H1 (cell line): ENCODE measurements at regions not wholly inside any gene's neighbourhood (a gene's known extent, or its start where the extent isn't known, plus 50 kb on each side); places are given as distances from the start of the nearest gene placed in this dataset.

Experiments
- CHD1 ChIP-seq: IDR thresholded peaks from 2 replicates; pipeline ENCODE4 v1.6.1; 2012; ENCODE audit warnings: low read depth, low read length, improper control_type of control experiment
- CHD2 ChIP-seq: IDR thresholded peaks from 2 replicates; pipeline ENCODE4 v1.6.1; 2012; ENCODE audit warnings: low read length, improper control_type of control experiment
- KDM1A ChIP-seq: fragments of 200-600, 300-600 bp; sonication (generic); IDR thresholded peaks from 2 replicates; pipeline ENCODE4 v1.7.1; 2016; ENCODE audit warnings: mild to moderate bottlenecking, low read length, borderline replicate concordance
- SP2 ChIP-seq: IDR thresholded peaks from 2 replicates; pipeline ENCODE4 v1.6.1; 2012; ENCODE audit warnings: mild to moderate bottlenecking, low read length, inconsistent platforms
- SRF ChIP-seq: IDR thresholded peaks from 2 replicates; pipeline ENCODE4 v1.6.1; 2011; ENCODE audit warnings: mild to moderate bottlenecking, low read depth, low read length, moderate library complexity
- TAF1 ChIP-seq: IDR thresholded peaks from 2 replicates; pipeline ENCODE4 v1.6.1; 2011; ENCODE audit warnings: mild to moderate bottlenecking, low read depth, low read length
- YY1 ChIP-seq: IDR thresholded peaks from 2 replicates; pipeline ENCODE4 v1.6.1; 2011; ENCODE audit warnings: low read depth, mild to moderate bottlenecking, low read length
- ZNF274 ChIP-seq: IDR thresholded peaks from 2 replicates; pipeline ENCODE4 v1.7.0; 2012; ENCODE audit warnings: low read length, borderline replicate concordance; ENCODE audit errors: extremely low read depth
- TF ChIP-seq, protein P1 (sequence below), 3 experiments: IDR thresholded peaks; 1 replicate in 2 of 3; 2 replicates in 1 of 3; pipeline versions ENCODE4 v1.5.1 to v1.6.1; 2011; ENCODE audit warnings: low read length in 3 of 3, mild to moderate bottlenecking in 3 of 3, inconsistent platforms in 2 of 3, low read depth in 1 of 3, moderate library complexity in 1 of 3; ENCODE audit not compliant: insufficient read depth in 1 of 3; ENCODE audit errors: control extremely low read depth in 1 of 3

DNA sequence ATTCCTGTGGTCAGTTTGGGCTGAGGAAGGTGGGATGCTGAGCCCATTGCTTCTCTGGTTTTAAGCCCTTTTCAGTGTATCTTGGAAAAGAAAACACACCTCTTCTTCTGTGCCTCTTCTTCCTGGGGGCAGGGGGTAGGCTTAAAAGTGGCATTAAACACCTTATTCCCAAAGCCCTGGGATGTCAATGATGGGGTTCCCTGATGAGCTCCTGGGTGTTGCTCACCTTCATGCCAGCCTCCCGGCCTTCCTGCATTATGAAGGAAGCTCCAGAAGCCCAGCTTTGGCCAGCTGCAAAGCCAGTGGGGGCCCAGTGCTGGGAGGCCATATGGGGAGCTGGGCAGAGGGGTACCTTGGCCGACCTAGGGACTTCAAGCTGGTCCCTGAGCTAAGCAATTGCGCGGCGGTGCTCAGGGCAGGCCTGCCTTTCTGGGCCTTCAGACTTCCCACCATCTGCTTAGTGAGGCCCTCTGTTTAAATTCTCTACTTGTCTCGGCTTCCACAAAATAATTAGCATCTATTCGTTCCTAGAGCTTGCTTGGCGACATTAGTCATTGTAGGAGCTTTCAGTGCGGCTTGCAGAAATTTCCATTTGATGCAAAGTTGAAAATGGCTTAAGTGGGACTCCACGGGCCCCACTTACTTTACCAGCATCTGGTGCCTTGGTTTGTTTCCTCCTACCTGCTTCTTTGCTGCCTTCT is 121.7 kb upstream of the NLRP1 start:
- TF ChIP-seq, protein P1, sequence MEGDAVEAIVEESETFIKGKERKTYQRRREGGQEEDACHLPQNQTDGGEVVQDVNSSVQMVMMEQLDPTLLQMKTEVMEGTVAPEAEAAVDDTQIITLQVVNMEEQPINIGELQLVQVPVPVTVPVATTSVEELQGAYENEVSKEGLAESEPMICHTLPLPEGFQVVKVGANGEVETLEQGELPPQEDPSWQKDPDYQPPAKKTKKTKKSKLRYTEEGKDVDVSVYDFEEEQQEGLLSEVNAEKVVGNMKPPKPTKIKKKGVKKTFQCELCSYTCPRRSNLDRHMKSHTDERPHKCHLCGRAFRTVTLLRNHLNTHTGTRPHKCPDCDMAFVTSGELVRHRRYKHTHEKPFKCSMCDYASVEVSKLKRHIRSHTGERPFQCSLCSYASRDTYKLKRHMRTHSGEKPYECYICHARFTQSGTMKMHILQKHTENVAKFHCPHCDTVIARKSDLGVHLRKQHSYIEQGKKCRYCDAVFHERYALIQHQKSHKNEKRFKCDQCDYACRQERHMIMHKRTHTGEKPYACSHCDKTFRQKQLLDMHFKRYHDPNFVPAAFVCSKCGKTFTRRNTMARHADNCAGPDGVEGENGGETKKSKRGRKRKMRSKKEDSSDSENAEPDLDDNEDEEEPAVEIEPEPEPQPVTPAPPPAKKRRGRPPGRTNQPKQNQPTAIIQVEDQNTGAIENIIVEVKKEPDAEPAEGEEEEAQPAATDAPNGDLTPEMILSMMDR (IDR thresholded peaks at IDR 0.05; ENCODE audit: control extremely low read depth in 1 of 3, insufficient read depth in 1 of 3, low read depth in 1 of 3, low read length in 3 of 3), result no peak
- TF ChIP-seq YY1 (no peak), CHD1 (no peak), ZNF274 (no peak), SP2 (no peak), KDM1A (no peak), CHD2 (no peak), TAF1 (no peak), SRF (no peak)
